K562 (cell line): ENCODE measurements at regions not wholly inside any gene's neighbourhood (a gene's known extent, or its start where the extent isn't known, plus 50 kb on each side); places are given as distances from the start of the nearest gene placed in this dataset.
A peak's percentile ranks its signal among the peaks of the same experiment; 100 is the strongest.

Experiments used
- CBFA2T2 ChIP-seq: fragments of 450-650 bp; conservative IDR thresholded peaks from 2 replicates; pipeline ENCODE4 v1.6.1; 2017; ENCODE audit warnings: mild to moderate bottlenecking
- CBFB ChIP-seq: sonication (generic); formaldehyde crosslinking; IDR thresholded peaks from 2 replicates; pipeline ENCODE4 v1.4.0; 2020; ENCODE audit warnings: mild to moderate bottlenecking, missing genetic modification reagents
- CCAR2 ChIP-seq: fragments of 200-400 bp; formaldehyde crosslinking; IDR thresholded peaks from 2 replicates; pipeline ENCODE4 v1.6.1; 2017; ENCODE audit warnings: mild to moderate bottlenecking, low read depth, low read length
- CTBP1 ChIP-seq: fragments of 450-650 bp; IDR thresholded peaks from 2 replicates; pipeline ENCODE4 v1.6.1; 2016; ENCODE audit warnings: borderline replicate concordance
- DACH1 ChIP-seq: fragments of 450-650 bp; IDR thresholded peaks from 2 replicates; pipeline ENCODE4 v1.6.1; 2018; ENCODE audit not compliant: partially characterized antibody
- HDGF ChIP-seq: fragments of 450-650 bp; IDR thresholded peaks from 2 replicates; pipeline ENCODE4 v1.6.1; 2016
- RB1 ChIP-seq: fragments of 450-650 bp; IDR thresholded peaks from 2 replicates; pipeline ENCODE4 v1.6.1; 2017; ENCODE audit warnings: low read depth, mild to moderate bottlenecking
- STAT6 ChIP-seq: sonication (generic); formaldehyde crosslinking; IDR thresholded peaks from 2 replicates; pipeline ENCODE4 v1.8.1; 2023; ENCODE audit warnings: mild to moderate bottlenecking, missing genetic modification reagents
- TCFL5 ChIP-seq: fragments of 250-450 bp; sonication (Bioruptor Pico); conservative IDR thresholded peaks from 2 replicates; pipeline ENCODE4 v1.6.1; 2021; ENCODE audit warnings: mild to moderate bottlenecking, moderate library complexity, matching md5 sums
- XRCC4 ChIP-seq: IDR thresholded peaks from one replicate; pipeline ENCODE4 v1.6.1; 2011; ENCODE audit not compliant: insufficient read depth, insufficient read length; ENCODE audit errors: extremely low read depth
- ZBED1 ChIP-seq: IDR thresholded peaks from 2 replicates; pipeline ENCODE4 v1.6.1; 2014
- ZBTB33 ChIP-seq: sonication (generic); formaldehyde crosslinking; IDR thresholded peaks from 2 replicates; pipeline ENCODE4 v1.8.1; 2023; ENCODE audit warnings: mild to moderate bottlenecking, missing genetic modification reagents
- ZNF318 ChIP-seq, 2 experiments: fragments of 450-650 bp; IDR thresholded peaks; 2 replicates each; pipeline ENCODE4 v1.6.1; 2016; ENCODE audit warnings: mild to moderate bottlenecking in 2 of 2, borderline replicate concordance in 1 of 2, low read depth in 1 of 2, moderate library complexity in 1 of 2
- ZNF431 ChIP-seq: sonication (generic); formaldehyde crosslinking; IDR thresholded peaks from 2 replicates; pipeline ENCODE4 v1.8.0; 2022; ENCODE audit warnings: mild to moderate bottlenecking, missing genetic modification reagents
- ZNF830 ChIP-seq: fragments of 250-450 bp; sonication (Bioruptor Pico); IDR thresholded peaks from 2 replicates; pipeline ENCODE4 v1.5.0; 2021; ENCODE audit warnings: mild to moderate bottlenecking

GRCh38 chr6:137816688-137817618, 50.1 kb upstream of the TNFAIP3 start (continued):
- TF ChIP-seq ZNF318 (IDR thresholded peaks at IDR 0.05; ENCODE audit: borderline replicate concordance in 1 of 2, low read depth in 1 of 2) (no peak), DACH1 (no peak), CTBP1 (0 out of 2 replicates have a peak, but pooled peaks have one; percentile 22), ZNF830 (CRISPR knock-in tag) (no peak), HDGF (no peak), ZBTB33 (no peak), ZBED1 (no peak), TCFL5 (no peak), RB1 (no peak), CCAR2 (no peak), XRCC4 (no peak), CBFB (0 out of 2 replicates have a peak, but pooled peaks have one; percentile 33), CBFA2T2 (no peak), ZNF431 (no peak), STAT6 (CRISPR knock-in tag) (no peak)
